HG03439 (cell line): ENCODE measurements at regions not wholly inside any gene's neighbourhood (a gene's known extent, or its start where the extent isn't known, plus 50 kb on each side); places are given as distances from the start of the nearest gene placed in this dataset.
A peak's percentile ranks its signal among the peaks of the same experiment; 100 is the strongest.
"Not testable (repeated sequence)": the region's sequence is repeated elsewhere in the genome, so short reads cannot be mapped to it uniquely, and the experiment has no call there.

ENCODE experiments used
- ATAC-seq: cut with Tn5 transposase; IDR thresholded peaks from one replicate; pipeline ENCODE4 v1.9.1; 2021; ENCODE audit warnings: mild to moderate bottlenecking, moderate library complexity; ENCODE audit not compliant: unreplicated experiment

DNA sequence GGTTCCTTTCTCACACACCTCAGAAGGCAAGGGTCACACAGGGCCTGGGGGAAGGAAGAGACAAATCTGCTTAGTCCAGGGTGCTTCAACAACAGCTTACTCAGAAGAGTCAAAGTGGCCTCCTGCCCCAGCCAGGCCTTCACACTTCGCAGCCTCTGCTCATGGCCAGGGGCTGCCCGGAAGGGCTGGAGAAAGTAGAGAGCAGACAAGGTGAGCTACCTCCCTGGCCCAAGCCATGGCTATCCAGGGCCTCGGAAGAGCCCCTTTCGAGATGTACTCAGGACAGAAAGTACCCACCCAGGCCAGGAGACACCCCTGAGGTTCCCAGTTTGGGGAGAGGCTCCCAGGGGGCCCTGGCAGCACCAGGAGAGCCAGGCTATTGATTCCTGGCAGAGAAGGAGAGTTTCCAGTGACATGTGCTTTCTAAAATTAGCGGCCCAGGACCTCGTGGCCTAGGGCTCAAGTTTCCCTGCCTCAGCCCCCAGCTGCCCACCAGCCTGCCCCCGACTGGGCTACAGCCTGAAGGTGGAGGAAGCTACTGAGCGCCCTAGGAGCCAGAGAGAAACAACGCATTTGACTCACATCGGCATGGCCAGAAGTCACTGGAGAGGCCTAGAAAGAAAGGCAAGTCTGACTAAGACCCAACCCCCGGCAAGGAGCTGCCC lies 533.2 kb downstream of the TP53TG3F start:
- not testable (repeated sequence) for ATAC-seq

DNA sequence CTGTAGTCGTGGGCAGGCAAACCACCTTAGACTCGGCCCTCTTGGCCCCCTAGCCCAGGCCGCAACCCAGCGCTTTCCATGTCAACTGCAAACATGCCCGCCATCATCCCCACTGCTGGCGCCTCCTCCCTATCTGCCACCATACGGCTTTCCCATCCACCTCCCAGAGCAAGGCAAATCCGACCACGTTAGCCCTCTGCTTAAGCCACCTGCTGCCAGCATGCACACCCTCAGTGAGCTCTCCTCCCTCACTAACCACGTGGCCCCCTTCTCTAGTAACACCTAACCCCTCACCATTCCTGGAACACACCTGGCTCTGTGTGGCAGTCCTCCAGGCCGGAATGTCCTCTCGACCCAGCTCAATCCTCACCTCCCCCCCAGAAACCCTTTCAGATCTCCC lies 534.8 kb downstream of the TP53TG3F start:
- not testable (repeated sequence) for ATAC-seq

DNA sequence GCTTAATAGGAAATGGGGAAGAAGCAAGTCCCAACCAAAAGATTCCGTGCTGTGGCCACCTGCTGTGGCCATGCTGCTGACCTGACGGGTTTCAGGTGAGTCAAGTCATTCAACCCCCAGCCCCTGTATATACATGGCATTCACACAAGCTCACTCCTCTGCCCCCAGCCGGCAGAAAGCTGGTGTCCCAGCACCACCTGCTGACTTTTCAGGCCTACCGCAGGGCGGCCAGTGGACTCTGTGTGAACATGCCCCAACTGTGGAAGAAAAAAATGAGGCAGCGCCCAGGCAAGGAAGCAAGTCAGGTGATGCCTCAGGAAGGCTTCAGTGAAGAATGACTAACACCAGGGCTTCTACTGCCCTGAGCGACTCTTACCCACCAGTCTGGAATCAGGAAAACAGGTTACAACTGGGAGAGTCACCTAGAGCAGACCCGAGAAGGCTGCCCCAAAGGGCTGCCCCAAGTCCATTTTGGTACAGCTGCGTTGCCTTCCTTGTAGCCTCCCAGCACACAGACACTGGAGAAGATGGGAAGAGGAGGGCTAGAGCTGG lies 536.5 kb downstream of the TP53TG3F start:
- ATAC-seq, result not testable (repeated sequence)

- not testable (repeated sequence) for ATAC-seq
Observed at GRCh38 chr16:34001184-34001583, 541.8 kb downstream of the TP53TG3F start.

GRCh38 chr16:34001961-34002360 lies 542.5 kb downstream of the TP53TG3F start:
- not testable (repeated sequence) for ATAC-seq

- ATAC-seq, result not testable (repeated sequence)
Observed at GRCh38 chr16:34014841-34015820, 555.7 kb downstream of the TP53TG3F start.

GRCh38 chr16:34018277-34018676 lies 558.9 kb downstream of the TP53TG3F start:
- ATAC-seq, result not testable (repeated sequence)

DNA sequence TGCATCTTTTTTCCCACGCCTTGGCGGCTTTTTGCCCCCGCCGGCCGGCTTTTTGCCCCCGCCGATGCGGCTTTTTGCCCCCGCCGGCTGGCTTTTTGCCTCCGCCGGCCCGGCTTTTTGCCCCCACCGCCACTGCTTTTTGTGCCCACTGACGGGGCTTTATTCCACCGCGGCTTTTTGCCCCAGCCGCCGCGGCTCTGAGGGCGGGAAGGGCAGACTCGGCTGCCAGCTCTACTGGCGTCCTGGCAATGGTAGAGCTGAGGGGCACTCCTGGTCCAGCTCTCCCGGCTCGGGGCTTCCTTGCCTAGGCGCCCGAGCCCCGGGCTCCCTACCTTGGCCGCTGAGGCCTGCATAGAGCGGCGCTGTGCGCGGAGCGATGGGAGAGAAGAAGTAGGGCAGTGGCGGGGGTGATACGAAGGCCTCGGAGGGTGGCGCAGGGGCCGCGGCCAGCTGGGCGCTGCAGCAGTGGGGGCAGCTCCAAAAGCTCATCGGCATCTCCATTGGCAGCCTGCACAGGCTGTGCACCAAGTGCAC lies 591.4 kb downstream of the TP53TG3F start:
- ATAC-seq, result no peak

DNA sequence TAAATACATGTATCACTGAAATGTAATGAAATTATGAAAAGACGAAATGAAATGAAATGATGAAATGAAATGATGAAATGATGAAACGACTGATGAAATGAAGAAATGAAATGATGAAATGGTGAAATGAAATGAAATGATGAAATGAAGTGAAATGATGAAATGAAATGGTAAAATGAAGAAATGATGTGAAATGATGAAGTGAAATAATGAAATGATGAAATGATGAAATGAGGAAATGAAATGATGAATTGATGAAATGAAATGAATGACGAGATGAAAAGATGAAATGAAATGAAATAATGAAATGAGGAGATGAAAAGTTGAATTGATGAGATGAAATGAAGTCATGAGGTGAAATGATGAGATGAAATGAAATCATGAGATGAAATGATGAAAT lies 594.7 kb downstream of the TP53TG3F start:
- ATAC-seq, result no peak

- ATAC-seq, result no peak
Observed at GRCh38 chr16:34054969-34055368, 595.6 kb downstream of the TP53TG3F start.

GRCh38 chr16:34062620-34063253 lies 603.3 kb downstream of the TP53TG3F start:
- peak; percentile 48 for ATAC-seq

DNA sequence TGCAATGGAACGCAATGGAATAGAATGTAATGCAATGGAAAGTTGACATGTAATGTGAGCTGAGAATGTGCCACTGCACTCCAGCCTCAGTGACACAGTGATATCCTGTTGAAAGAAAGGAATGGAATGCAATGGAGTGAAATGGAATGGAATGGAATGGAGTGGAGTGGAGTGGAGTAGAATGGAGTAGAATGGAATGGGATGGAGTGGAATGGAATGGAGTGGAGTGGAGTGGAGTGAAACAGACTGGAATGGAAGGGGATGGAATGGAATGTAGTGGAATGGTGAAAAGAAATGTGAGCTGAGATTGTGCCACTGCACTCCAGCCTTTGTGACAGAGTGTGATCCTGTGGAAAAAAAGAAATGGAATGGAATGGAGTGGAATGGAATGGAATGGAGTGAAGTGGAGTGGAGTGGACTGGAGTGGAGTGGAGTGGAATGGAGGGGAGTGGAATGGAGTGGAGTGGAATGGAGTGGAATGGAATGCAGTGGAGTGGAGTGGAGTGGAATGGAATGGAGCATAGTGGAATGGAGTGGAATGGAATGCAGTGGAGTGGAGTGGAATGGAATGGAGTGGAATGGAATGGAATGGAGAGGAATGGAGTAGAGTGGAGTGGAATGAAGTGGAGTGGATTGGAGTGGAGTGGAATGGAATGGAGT lies 604.2 kb downstream of the TP53TG3F start:
- not testable (repeated sequence) for ATAC-seq

DNA sequence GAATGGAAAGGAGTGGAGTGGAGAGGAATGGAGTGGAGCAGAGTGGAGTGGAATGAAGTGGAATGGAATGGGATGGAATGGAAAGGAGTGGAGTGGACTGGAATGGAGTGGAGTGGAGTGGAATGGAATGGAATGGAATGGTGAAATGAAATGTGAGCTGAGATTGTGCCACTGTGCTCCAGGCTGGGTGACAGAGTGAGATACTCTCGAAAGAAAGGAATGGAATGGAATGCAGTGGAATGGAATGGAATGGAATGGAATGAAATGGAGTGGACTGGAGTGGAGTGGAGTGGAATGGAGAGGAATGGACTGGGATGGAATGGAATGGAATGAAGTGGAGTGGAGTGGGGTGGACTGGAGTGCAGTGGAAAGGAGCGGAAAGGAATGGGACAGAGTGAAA lies 605.2 kb downstream of the TP53TG3F start:
- not testable (repeated sequence) for ATAC-seq

DNA sequence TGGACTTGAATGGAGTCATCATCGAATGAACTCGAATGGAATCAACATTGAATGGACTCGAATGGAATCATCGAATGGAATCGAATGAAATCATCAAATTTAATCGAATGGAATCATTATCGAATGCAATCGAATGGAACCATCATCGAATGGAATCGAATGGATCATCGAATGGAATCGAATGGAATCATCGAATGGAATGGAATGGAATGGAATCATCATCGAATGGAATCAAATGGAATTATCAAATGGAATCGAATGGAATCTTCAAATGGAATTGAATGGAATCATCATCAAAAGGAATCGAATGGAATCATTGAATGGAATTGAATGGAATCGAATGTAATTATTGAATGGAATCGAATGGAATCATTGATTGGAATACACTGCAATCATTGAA lies 610.3 kb downstream of the TP53TG3F start:
- ATAC-seq, result not testable (repeated sequence)

DNA sequence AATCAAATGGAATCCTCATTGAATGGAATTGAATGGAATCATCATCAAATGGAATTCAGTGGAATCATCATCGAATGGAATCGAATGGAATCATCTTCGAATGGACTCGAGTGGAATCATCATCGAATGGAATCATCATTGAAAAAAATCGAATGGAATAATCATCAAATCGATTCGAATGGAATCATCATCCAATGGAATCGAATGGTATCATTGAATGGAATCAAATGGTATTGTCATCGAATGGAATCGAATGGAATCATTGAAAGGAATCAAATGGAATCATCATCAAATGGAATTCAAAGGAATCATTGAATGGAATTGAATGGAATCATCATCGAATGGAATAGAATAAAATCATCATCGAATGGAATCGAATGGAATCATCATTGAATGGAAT lies 619.3 kb downstream of the TP53TG3F start:
- no peak for ATAC-seq

GRCh38 chr16:34085038-34085437 lies 625.6 kb downstream of the TP53TG3F start:
- ATAC-seq, result not testable (repeated sequence)

DNA sequence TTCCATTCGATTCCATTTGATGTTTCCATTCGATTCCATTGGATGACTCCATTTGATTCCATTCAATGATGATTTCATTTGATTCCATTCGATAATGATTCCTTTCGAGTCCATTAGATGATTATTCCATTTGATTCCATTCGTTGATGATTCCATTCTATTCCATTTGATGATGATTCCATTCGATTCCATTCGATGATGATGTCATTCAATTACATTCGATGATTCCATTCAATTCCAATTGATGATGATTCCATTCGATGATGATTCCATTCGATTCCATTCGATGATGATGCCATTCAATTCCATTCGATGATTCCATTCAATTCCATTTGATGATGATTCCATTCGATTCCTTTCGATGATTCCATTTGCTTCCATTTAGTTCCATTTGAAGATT lies 635.6 kb downstream of the TP53TG3F start:
- not testable (repeated sequence) for ATAC-seq

- ATAC-seq, result not testable (repeated sequence)
Observed at GRCh38 chr16:34096911-34097310, 637.5 kb downstream of the TP53TG3F start.

DNA sequence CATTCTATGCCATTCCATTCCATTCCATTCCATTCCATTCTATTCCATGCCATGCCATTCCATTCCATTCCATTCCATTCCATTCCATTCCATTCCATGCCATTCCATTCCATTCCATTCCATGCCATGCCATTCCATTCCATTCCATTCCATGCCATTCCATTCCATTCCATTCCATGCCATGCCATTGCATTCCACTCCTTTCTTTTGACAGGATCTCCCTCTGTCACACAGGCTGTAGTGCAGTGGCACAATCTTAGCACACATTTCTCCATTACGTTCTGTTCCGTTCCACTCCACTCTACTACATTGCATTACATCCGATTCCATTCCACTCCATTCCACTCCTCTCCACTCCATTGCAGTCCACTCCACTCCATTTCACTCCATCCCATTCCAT lies 637.9 kb downstream of the TP53TG3F start:
- ATAC-seq, result not testable (repeated sequence)

DNA sequence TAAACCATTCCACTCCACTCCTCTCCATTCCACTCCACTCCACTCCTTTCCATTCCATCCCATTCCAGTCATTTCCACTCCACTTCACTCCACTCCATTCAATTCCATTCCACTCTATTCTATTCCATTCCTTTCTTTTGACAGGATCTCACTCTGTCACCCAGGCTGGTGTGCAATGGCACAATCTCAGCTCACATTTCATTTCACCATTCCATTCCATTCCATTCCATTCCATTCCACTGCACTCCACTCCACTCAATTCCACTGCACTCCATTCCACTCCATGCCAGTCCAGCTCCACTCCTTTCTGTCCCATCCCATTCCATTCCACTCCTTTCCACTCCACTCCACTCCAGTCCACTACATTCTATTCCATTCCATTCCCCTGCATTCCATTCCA lies 638.6 kb downstream of the TP53TG3F start:
- ATAC-seq, result not testable (repeated sequence)
